ENCODE measurements at regions not wholly inside any gene's neighbourhood (a gene's known extent, or its start where the extent isn't known, plus 50 kb on each side); places are given as distances from the start of the nearest gene placed in this dataset.
A peak's percentile ranks its signal among the peaks of the same experiment; 100 is the strongest.

DNA sequence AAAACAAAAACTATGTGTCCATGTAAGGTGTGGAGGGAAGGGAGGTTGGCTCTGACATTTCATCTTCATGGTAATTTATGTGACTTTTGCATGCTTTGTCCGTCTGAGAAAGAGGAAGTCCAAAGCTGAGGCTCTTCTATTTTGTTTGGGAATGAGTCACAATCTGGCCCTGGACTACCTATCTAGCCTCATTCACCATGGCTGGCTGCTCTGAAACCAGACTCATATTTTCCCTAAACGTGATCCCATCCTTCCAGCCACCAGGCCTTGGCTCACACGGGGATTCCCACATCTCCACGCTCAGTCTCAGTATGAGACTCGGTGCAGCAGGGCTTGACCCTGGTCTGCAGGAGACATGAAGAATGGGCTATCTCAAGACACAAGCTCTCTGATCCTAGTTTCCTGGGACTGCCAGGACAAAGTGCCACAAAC lies 672.8 kb downstream of the ACTL7B start:
- peak overlapping the region in 4 of 11 experiments; percentile 37 to 51 (median 50); a peak in 9 of 22 replicates for H3K4me2 ChIP-seq
- no peak overlapping the region for H3K4me3 ChIP-seq
- H3K36me3 ChIP-seq, result no peaks in the 10 kb centered on the region
- H3K27me3 ChIP-seq, result no peaks in the 10 kb centered on the region
- H3K9me3 ChIP-seq (replicated peaks in 1 of 11), result no peaks in the 10 kb centered on the region
- H3K9ac ChIP-seq, result no peak overlapping the region
- no peak for TF ChIP-seq Cebpa-rat (IDR thresholded peaks at IDR 0.05)
- peaks cover 0 to 30% (median 5%) of the 10 kb centered on the region in 10 experiments; a peak in 9 of 20 replicates for H3K4me1 ChIP-seq
- no peak overlapping the region for H3K27ac ChIP-seq
- no peaks in the 10 kb centered on the region for H4K20me1 ChIP-seq

DNA sequence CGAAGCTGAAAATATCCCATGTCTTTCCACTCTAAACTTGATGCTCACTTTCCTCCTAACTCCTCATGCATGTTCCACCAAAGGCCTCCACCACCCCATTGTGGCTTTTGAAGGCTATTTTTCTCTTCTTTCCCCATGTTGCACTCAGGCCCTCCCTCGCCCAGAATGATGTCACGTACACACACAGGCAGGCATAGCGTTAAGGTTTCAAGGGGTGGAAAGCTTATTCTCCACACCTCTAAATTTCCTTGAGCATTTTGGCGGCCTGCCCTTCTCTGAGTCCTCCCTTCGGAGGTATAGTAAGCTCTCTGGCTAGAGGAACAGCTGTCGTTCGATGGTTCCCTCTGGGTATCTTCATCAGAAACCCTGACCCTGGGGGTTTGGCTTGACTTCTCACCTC lies 673.5 kb downstream of the ACTL7B start:
- Histone ChIP-seq H3K27me3 (no peaks in the 10 kb centered on the region), H3K36me3 (no peaks in the 10 kb centered on the region), H3K27ac (no peak overlapping the region), H3K4me2 (peak overlapping the region in 1 of 11 experiments; percentile 49; a peak in 1 of 22 replicates), H3K9ac (no peak overlapping the region), H3K9me3 (replicated peaks in 1 of 11) (no peaks in the 10 kb centered on the region), H3K4me1 (peaks cover 0 to 30% (median 5%) of the 10 kb centered on the region in 10 experiments; a peak in 9 of 20 replicates), H4K20me1 (no peaks in the 10 kb centered on the region), H3K4me3 (no peak overlapping the region)
- TF ChIP-seq Cebpa-rat (IDR thresholded peaks at IDR 0.05), result no peak

DNA sequence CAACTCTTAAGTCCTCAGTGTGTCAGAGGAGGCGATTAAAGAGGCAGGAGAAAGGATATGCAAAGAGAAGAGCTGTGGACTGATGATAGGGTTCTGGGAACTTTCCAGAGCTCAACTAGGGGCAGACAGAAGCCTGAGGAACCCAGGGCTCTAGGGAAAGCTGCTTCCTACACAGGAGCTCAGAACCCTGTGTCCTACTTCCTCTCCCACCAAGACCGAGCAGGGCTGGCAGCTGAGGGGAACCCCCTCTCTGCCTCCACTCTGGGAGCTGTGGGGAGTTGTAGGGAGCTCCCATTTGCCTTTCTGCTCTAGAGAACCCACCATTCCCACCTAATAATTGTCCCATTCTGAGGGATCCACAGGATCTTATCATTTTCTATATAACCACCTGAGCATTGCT lies 674.3 kb downstream of the ACTL7B start:
- Histone ChIP-seq H3K4me3 (no peak overlapping the region), H3K36me3 (no peaks in the 10 kb centered on the region), H3K4me1 (peaks cover 0 to 30% (median 5%) of the 10 kb centered on the region in 10 experiments; a peak in 9 of 20 replicates), H3K27me3 (no peaks in the 10 kb centered on the region), H3K9ac (no peak overlapping the region), H3K27ac (no peak overlapping the region), H3K4me2 (peak overlapping the region in 2 of 11 experiments; percentile 9 to 39; a peak in 2 of 22 replicates), H3K9me3 (replicated peaks in 1 of 11) (peaks cover 0 to under 1% (median 0%) of the 10 kb centered on the region in 11 experiments; a peak in 1 of 22 replicates), H4K20me1 (no peaks in the 10 kb centered on the region)
- TF ChIP-seq Cebpa-rat (IDR thresholded peaks at IDR 0.05), result no peak

DNA sequence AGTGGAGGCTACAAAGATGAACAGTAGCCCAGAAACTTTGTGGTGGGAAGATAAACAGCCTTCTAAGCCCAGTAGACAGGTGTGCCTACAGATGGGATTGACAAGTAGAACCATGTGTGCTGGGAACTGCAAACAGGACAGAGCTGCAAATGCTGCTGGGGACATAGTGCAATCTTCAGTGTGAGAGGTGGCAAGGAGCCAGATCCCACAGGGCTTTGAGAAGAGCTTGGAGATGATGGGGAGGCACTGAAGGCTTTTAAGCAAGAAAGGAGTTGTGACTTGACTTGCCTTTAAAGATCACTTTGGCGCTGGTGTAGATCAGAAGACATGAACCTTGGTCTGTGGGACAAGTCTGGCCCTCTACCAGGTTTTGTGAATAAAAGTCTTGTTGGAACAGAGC lies 675.2 kb downstream of the ACTL7B start:
- peaks cover 0 to 30% (median 5%) of the 10 kb centered on the region in 10 experiments; a peak in 9 of 20 replicates for H3K4me1 ChIP-seq
- no peaks in the 10 kb centered on the region for H4K20me1 ChIP-seq
- H3K4me2 ChIP-seq, result no peak overlapping the region
- peaks cover 0 to 9% (median 0%) of the 10 kb centered on the region in 11 experiments; a peak in 4 of 22 replicates for H3K9me3 ChIP-seq (replicated peaks in 1 of 11)
- no peaks in the 10 kb centered on the region for H3K27me3 ChIP-seq
- H3K9ac ChIP-seq, result no peak overlapping the region
- H3K36me3 ChIP-seq, result no peaks in the 10 kb centered on the region
- no peak for TF ChIP-seq Cebpa-rat (IDR thresholded peaks at IDR 0.05)
- no peak overlapping the region for H3K4me3 ChIP-seq
- no peak overlapping the region for H3K27ac ChIP-seq

DNA sequence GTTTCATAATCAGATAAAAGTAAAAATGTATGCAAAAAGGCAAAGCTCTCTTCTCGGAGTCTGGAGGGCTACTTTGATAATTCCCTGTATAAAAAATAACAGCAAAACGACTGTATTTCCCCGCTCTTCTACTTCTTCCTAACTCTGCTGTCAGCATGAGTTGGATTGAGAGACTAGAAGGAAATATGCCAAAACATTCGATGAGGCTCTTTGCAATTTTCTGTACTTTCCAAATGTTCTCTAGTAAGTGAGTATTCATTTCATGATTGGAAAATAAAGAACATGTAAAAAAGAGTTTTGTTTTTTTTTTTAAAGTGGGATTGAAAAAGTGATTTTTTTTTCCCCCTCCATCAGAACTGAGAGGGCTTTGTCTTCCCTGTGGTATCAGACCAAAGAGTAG lies 677.5 kb downstream of the ACTL7B start:
- Histone ChIP-seq H3K4me3 (no peak overlapping the region), H3K9me3 (replicated peaks in 1 of 11) (peaks cover 0 to 9% (median 0%) of the 10 kb centered on the region in 11 experiments; a peak in 4 of 22 replicates), H3K36me3 (no peaks in the 10 kb centered on the region), H3K4me1 (peaks cover 0 to 16% (median 8%) of the 10 kb centered on the region in 10 experiments; a peak in 11 of 20 replicates), H3K27ac (no peak overlapping the region), H3K9ac (no peak overlapping the region), H4K20me1 (no peaks in the 10 kb centered on the region), H3K4me2 (no peak overlapping the region), H3K27me3 (no peaks in the 10 kb centered on the region)
- no peak for TF ChIP-seq Cebpa-rat (IDR thresholded peaks at IDR 0.05)

DNA sequence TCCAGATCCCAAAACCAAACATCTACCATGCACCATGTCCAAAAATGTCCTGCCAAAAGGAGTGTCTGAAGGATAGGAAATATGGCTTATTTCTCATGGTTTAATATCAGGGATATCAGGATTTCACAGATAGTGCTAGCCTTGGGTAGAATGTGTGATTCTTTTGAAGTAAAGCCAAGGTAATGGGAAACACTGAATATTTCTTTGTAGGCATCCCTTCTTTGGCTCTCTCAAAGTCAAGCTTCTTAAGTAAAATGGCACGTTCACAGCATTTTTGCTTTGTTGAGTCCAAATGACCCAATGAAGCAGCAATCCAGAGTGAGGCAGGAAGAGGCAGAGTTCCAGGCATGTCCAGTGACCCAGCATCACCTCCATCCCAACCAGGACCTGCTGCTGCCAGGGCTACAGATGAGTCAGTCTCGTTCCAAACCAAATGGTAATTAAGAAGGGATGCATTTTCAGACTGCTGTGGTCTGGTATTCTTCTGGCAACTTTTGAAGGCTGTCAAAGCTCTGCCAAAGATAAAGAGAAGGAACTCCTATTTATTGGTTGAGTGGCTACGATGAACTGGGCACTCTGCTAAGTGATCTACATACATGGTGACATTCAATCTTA lies 678.8 kb upstream of the KLF4 start:
- H3K27me3 ChIP-seq, result no peaks in the 10 kb centered on the region
- peaks cover 0 to 6% (median 0%) of the 10 kb centered on the region in 10 experiments; a peak in 6 of 20 replicates for H3K4me1 ChIP-seq
- H3K9ac ChIP-seq, result no peak overlapping the region
- H3K4me2 ChIP-seq, result no peak overlapping the region
- H3K36me3 ChIP-seq, result no peaks in the 10 kb centered on the region
- H3K4me3 ChIP-seq, result no peak overlapping the region
- H4K20me1 ChIP-seq, result no peaks in the 10 kb centered on the region
- TF ChIP-seq Cebpa-rat (IDR thresholded peaks at IDR 0.05), result no peak
- no peaks in the 10 kb centered on the region for H3K9me3 ChIP-seq (replicated peaks in 1 of 11)
- H3K27ac ChIP-seq, result no peak overlapping the region

DNA sequence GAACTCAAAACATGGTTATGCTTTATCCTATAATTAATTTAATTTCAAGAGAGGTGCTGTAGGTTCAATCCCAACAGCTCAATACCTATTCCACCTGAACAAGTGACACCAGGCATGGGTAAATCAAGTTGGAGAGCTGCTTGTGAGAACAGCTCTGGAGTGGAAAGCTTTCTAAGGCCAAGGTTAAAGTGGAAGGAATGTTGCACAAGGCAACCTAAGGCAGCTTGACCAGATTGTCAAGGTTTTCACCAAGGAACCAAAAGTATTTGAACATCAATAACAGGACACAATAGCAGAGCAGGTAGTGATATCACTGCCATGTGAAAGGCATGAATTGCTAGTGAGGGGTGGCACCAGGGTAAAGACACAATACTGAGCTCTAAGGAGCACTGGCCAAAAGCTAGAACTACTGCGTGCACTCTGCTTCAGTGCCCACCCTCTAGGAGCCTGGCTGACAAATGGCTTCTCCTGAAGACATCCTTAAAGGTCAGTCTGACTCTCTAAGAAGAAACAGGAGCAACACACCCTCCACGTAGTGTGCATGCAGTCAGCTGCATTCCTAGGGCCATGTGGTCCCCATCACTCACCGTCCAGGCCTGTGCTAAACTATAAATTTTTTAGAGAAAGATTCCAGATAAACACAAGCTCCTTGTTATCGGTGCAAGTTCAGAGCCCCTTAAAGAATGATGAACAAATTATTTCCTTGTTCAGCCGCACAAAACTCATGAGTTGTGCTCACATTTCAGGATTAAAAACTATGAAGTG lies 677.7 kb upstream of the KLF4 start:
- H3K4me3 ChIP-seq, result no peak overlapping the region
- no peak overlapping the region for H3K9ac ChIP-seq
- no peak overlapping the region for H3K27ac ChIP-seq
- no peak for TF ChIP-seq Cebpa-rat (IDR thresholded peaks at IDR 0.05)
- H3K36me3 ChIP-seq, result no peaks in the 10 kb centered on the region
- no peaks in the 10 kb centered on the region for H3K27me3 ChIP-seq
- no peaks in the 10 kb centered on the region for H3K9me3 ChIP-seq (replicated peaks in 1 of 11)
- no peaks in the 10 kb centered on the region for H4K20me1 ChIP-seq
- peaks cover 0 to 15% (median 0%) of the 10 kb centered on the region in 10 experiments; a peak in 6 of 20 replicates for H3K4me1 ChIP-seq
- no peak overlapping the region for H3K4me2 ChIP-seq

DNA sequence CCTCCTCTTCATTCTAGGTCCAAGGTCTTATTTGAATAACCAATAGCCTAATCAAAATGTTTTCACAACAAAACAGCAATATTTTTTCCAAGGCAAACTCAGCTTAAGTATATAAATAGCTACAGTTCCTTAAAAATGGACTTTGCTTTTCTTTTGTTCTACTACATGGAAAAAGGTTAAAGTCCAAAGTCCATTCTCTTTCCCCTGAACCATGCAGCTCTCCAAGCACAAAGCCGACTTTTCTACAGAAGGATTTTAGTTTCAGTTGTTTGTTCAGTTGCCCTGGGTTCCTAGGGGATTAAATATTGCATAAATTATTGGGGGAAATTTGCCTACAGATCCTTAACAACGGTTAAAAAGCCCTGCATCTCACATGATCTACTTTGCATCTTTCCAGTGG lies 677.0 kb upstream of the KLF4 start:
- H3K4me2 ChIP-seq, result no peak overlapping the region
- peaks cover 0 to 15% (median 0%) of the 10 kb centered on the region in 10 experiments; a peak in 7 of 20 replicates for H3K4me1 ChIP-seq
- TF ChIP-seq Cebpa-rat (IDR thresholded peaks at IDR 0.05), result no peak

DNA sequence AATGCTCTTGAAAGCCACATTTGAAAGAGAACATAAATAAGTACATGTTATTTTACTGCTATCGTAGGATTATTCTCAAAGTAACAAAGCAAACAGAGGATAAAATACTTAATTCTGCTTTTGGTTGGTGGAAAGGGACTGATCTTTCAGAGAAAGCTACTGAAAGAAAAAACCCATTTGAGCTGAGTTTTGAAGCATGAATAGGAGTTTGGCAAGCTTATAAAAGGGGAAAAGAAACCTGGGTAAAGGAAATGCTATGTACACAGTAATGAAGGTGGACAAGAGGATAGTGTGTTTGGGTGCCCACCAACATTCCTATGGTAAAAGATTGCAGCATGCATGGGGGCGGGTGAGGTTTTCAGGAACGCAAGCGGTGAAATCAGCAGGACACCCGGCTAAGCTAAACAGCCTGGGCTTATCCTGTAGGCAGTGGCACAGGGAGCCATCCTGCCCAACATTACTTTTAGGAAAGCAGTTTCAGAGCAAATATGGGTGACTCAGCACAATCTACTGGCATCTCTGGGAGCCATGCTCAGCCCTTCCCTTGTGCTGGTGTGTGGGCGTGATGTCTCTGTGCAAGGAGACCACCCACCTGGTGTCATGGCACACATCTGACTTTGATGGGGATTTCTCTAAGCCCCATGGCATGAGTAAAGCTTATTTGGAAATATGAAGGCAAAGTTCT lies 673.9 kb upstream of the KLF4 start:
- TF ChIP-seq Cebpa-rat (IDR thresholded peaks at IDR 0.05), result no peak
- H3K4me2 ChIP-seq, result peak overlapping the region in 4 of 11 experiments; percentile 1 to 34 (median 13); a peak in 5 of 22 replicates

More for the DNA sequence above, 677.0 kb upstream of the KLF4 start:
- no peaks in the 10 kb centered on the region for H3K36me3 ChIP-seq
- H3K27me3 ChIP-seq, result no peaks in the 10 kb centered on the region
- no peaks in the 10 kb centered on the region for H3K9me3 ChIP-seq (replicated peaks in 1 of 11)
- no peak overlapping the region for H3K9ac ChIP-seq
- no peak overlapping the region for H3K27ac ChIP-seq
- no peaks in the 10 kb centered on the region for H4K20me1 ChIP-seq
- no peak overlapping the region for H3K4me3 ChIP-seq

More for the DNA sequence above, 673.9 kb upstream of the KLF4 start:
- Histone ChIP-seq H3K4me1 (peaks cover 0 to 31% (median 7%) of the 10 kb centered on the region in 10 experiments; a peak in 11 of 20 replicates), H3K4me3 (no peak overlapping the region), H3K9me3 (replicated peaks in 1 of 11) (no peaks in the 10 kb centered on the region), H3K27ac (no peak overlapping the region), H3K36me3 (no peaks in the 10 kb centered on the region), H4K20me1 (no peaks in the 10 kb centered on the region), H3K27me3 (no peaks in the 10 kb centered on the region), H3K9ac (no peak overlapping the region)

All from BLaER1 treated with 17β-estradiol and CSF1 and Interleukin-3, amounts not matched to agents 10 nM and 100 nM (cell line).